ENCODE measurements at regions not wholly inside any gene's neighbourhood (a gene's known extent, or its start where the extent isn't known, plus 50 kb on each side); places are given as distances from the start of the nearest gene placed in this dataset.

DNA sequence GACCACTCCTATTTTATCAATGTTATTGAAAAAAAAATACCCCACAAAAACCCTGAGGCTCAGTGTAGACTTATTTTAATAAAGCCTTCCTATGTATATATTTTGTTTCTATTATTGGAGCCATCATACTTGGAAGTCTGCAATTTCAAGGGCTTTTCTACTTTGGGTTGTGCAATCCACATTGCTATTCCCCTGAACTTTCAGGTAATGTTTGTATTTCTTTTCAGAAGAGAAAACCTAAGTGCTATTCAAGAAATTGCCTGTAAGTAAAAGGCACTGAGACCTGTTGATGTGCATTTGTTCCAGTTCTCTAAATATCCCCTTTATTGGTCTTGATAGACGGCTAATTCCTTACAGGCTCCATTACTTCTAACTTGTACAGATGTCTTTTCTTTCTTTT, 280.7 kb upstream of the RAG2 start:
- no peak for DNase-seq (ENCODE audit: low spot score)
- Mint-ChIP-seq H3K27ac (ENCODE audit: unreplicated experiment) (no peak overlapping the region), H3K4me1 (ENCODE audit: low read depth) (no peaks in the 10 kb centered on the region), H3K36me3 (ENCODE audit: low read depth) (no peaks in the 10 kb centered on the region), H3K9me3 (ENCODE audit: low read depth) (no peaks in the 10 kb centered on the region), H3K4me3 (ENCODE audit: unreplicated experiment) (no peak overlapping the region), H3K27me3 (ENCODE audit: low read depth) (peaks cover 3% of the 10 kb centered on the region)
- TF ChIP-seq, protein P1, sequence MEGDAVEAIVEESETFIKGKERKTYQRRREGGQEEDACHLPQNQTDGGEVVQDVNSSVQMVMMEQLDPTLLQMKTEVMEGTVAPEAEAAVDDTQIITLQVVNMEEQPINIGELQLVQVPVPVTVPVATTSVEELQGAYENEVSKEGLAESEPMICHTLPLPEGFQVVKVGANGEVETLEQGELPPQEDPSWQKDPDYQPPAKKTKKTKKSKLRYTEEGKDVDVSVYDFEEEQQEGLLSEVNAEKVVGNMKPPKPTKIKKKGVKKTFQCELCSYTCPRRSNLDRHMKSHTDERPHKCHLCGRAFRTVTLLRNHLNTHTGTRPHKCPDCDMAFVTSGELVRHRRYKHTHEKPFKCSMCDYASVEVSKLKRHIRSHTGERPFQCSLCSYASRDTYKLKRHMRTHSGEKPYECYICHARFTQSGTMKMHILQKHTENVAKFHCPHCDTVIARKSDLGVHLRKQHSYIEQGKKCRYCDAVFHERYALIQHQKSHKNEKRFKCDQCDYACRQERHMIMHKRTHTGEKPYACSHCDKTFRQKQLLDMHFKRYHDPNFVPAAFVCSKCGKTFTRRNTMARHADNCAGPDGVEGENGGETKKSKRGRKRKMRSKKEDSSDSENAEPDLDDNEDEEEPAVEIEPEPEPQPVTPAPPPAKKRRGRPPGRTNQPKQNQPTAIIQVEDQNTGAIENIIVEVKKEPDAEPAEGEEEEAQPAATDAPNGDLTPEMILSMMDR (IDR thresholded peaks at IDR 0.05): no peak

DNA sequence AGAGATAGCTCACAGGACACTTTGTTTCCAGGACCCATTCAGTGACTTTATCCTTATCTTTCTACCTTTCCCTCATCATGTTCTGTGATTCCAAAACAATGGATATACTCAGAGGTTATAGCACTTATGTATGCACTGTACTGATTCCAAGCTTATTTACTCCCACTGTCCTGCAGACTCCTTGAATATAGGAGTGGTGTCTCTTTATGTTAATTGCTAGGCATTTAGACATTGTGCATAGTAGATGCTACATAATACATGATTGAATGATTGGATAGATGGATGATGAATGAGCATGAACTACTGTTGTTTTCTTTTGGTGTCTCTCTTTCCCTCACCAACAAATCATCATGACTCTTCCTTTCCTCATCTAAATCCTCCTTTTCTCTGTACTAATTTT, 279.1 kb upstream of the RAG2 start:
- TF ChIP-seq, protein P1 (IDR thresholded peaks at IDR 0.05): no peak
- Mint-ChIP-seq H3K27ac (ENCODE audit: unreplicated experiment) (no peak overlapping the region), H3K4me3 (ENCODE audit: unreplicated experiment) (no peak overlapping the region), H3K4me1 (ENCODE audit: low read depth) (no peaks in the 10 kb centered on the region), H3K36me3 (ENCODE audit: low read depth) (no peaks in the 10 kb centered on the region), H3K27me3 (ENCODE audit: low read depth) (peaks cover 3% of the 10 kb centered on the region), H3K9me3 (ENCODE audit: low read depth) (no peaks in the 10 kb centered on the region)
- no peak for DNase-seq (ENCODE audit: low spot score)

DNA sequence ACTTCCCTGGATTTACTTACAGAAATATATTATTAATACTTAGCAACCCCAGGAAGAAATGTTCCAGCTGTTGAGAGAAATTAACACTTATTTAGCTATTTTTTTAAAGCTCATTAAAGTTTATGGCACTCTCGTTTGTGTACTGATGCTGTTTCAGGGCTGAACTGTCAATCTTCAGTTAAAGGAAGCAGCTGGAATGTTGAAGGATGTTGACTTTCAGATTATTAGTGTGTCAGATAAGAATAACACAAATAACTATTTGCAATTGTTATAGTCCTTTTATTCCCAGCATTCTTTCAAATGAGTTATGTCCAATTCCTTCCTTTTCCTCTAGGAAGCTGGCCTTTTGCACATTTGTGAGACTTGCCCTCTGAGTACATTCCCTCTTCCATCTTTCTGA, 278.2 kb upstream of the RAG2 start:
- Mint-ChIP-seq H3K36me3 (ENCODE audit: low read depth) (no peaks in the 10 kb centered on the region), H3K27ac (ENCODE audit: unreplicated experiment) (no peak overlapping the region), H3K9me3 (ENCODE audit: low read depth) (no peaks in the 10 kb centered on the region), H3K27me3 (ENCODE audit: low read depth) (peaks cover 5% of the 10 kb centered on the region), H3K4me1 (ENCODE audit: low read depth) (no peaks in the 10 kb centered on the region), H3K4me3 (ENCODE audit: unreplicated experiment) (no peak overlapping the region)
- TF ChIP-seq, protein P1 (IDR thresholded peaks at IDR 0.05): no peak
- DNase-seq (ENCODE audit: low spot score): no peak

DNA sequence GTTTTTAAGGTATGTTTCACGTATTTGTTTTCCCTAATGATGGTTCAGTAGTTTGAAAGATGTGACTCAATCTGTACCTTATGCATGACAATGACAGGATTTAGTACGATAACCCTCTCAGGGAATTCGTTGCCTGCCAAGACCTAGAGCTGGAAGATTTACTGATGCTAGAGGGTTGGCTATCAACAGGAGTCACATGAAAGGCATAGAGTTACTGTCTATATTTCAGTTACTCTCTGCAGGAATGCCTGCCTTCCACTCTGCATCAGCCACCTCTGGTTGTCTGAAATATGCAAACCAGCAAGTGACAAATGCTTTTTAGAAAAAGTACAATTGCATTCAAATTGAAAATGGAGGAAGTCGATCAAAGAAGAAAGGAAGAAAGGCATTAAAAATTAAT, 276.3 kb upstream of the RAG2 start:
- TF ChIP-seq, protein P1 (IDR thresholded peaks at IDR 0.05): no peak
- H3K36me3 Mint-ChIP-seq (ENCODE audit: low read depth): no peaks in the 10 kb centered on the region
- H3K27ac Mint-ChIP-seq (ENCODE audit: unreplicated experiment): no peak overlapping the region
- no peak overlapping the region for H3K4me3 Mint-ChIP-seq (ENCODE audit: unreplicated experiment)
- no peaks in the 10 kb centered on the region for H3K9me3 Mint-ChIP-seq (ENCODE audit: low read depth)
- H3K4me1 Mint-ChIP-seq (ENCODE audit: low read depth): no peaks in the 10 kb centered on the region
- DNase-seq (ENCODE audit: low spot score): no peak
- peaks cover 5% of the 10 kb centered on the region for H3K27me3 Mint-ChIP-seq (ENCODE audit: low read depth)

DNA sequence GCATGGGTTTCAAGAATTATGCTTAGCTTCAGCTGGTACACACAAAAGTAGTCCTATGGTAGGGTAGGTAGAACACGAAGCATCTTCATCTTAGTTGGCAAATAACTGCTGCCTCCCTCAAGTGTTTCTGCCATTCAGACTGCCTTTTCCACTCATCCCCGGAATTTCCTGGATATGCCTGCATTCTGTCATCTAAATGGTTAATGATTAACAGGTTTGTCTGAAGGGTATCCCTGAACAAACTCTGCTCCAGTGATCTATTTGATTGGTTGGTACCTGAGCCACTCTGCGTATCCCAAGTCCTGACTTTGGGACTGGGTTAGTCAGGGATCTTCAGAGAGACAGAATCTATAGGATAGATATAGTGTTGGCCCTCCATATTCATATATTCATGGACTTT, 272.3 kb upstream of the RAG2 start:
- no peak overlapping the region for H3K27ac Mint-ChIP-seq (ENCODE audit: unreplicated experiment)
- no peaks in the 10 kb centered on the region for H3K4me1 Mint-ChIP-seq (ENCODE audit: low read depth)
- no peak for DNase-seq (ENCODE audit: low spot score)
- H3K36me3 Mint-ChIP-seq (ENCODE audit: low read depth): no peaks in the 10 kb centered on the region
- H3K4me3 Mint-ChIP-seq (ENCODE audit: unreplicated experiment): no peak overlapping the region
- no peaks in the 10 kb centered on the region for H3K9me3 Mint-ChIP-seq (ENCODE audit: low read depth)
- TF ChIP-seq, protein P1 (IDR thresholded peaks at IDR 0.05): no peak
- H3K27me3 Mint-ChIP-seq (ENCODE audit: low read depth): peaks cover 3% of the 10 kb centered on the region

Measured in chondrocyte (in vitro differentiated cells).